Left lung (tissue), 4 donors: ENCODE measurements at regions not wholly inside any gene's neighbourhood (a gene's known extent, or its start where the extent isn't known, plus 50 kb on each side); places are given as distances from the start of the nearest gene placed in this dataset.
"Not testable (repeated sequence)": the region's sequence is repeated elsewhere in the genome, so short reads cannot be mapped to it uniquely, and the experiment has no call there.

Source experiments
- ATAC-seq: fragments of 200-7000 bp; cut with Tn5 transposase; one replicate; pipeline ENCODE4 v1.9.1; 2020; ENCODE audit warnings: moderate library complexity
- DNase-seq, 4 donors: peaks; one replicate each; pipeline ENCODE4 v3.0.0-alpha.2; 2013 to 2020
- H3K27ac ChIP-seq, 2 donors: fragments of 200-600 bp; sonication (generic) in 1 of 2; one replicate each; pipeline versions ENCODE4 v1.5.0 to v1.8.0; 2020 to 2021
- H3K27me3 ChIP-seq, 2 donors: fragments of 200-600 bp; sonication (generic) in 1 of 2; one replicate each; pipeline versions ENCODE4 v1.5.0 to v1.8.0; 2020 to 2021
- H3K36me3 ChIP-seq, 2 donors: fragments of 200-600 bp; sonication (generic) in 1 of 2; one replicate each; pipeline versions ENCODE4 v1.5.0 to v1.8.0; 2020 to 2021
- H3K4me1 ChIP-seq, 2 donors: fragments of 200-600 bp; one replicate each; pipeline ENCODE4 v1.8.0; 2021
- H3K4me3 ChIP-seq, 2 donors: fragments of 200-600 bp; sonication (generic) in 1 of 2; one replicate each; pipeline versions ENCODE4 v1.5.0 to v1.8.0; 2020 to 2021; ENCODE audit warnings: mild to moderate bottlenecking in 1 of 2
- H3K9me3 ChIP-seq, 2 donors: fragments of 200-600 bp; sonication (generic) in 1 of 2; one replicate each; pipeline versions ENCODE4 v1.5.0 to v1.8.0; 2020 to 2021
- CTCF ChIP-seq, 2 donors: fragments of 200-600 bp; sonication (generic) in 1 of 2; IDR thresholded peaks; one replicate each; pipeline versions ENCODE4 v1.5.0 to v1.8.0; 2021; ENCODE audit warnings: antibody characterized with exemption in 2 of 2
- intact Hi-C, 2 donors: fragments of 100-400 bp; cut with DNase I; formaldehyde crosslinking; loops; one replicate each; pipeline versions ENCODE4 v1.11.2 to v1.14.2; 2022
- donor health status: DM: no; HTN: yes; CAD: no.
- donor health status: DM: no; HTN: no; CAD: no.

GRCh38 chr13:88464851-88465250 lies 793.7 kb downstream of the SLITRK5 start:
- Histone ChIP-seq H3K27ac (no peak overlapping the region), H3K4me3 (no peak overlapping the region), H3K9me3 (peaks cover 0 to 3% of the 10 kb centered on the region in 2 donors), H3K27me3 (no peaks in the 10 kb centered on the region), H3K36me3 (no peaks in the 10 kb centered on the region), H3K4me1 (no peaks in the 10 kb centered on the region)
- DNase-seq (no peak), ATAC-seq (no peak)
- intact Hi-C loops, result no loop called here
- no peak for TF ChIP-seq CTCF (IDR thresholded peaks at IDR 0.05)

- intact Hi-C loops, result no loop called here
- H3K36me3 ChIP-seq, result no peaks in the 10 kb centered on the region
- no peak for ATAC-seq
- no peaks in the 10 kb centered on the region for H3K4me1 ChIP-seq
- DNase-seq, result no peak
- H3K27ac ChIP-seq, result no peak overlapping the region
- no peak overlapping the region for H3K4me3 ChIP-seq
- H3K9me3 ChIP-seq, result no peaks in the 10 kb centered on the region
- H3K27me3 ChIP-seq, result no peaks in the 10 kb centered on the region
- no peak for TF ChIP-seq CTCF (IDR thresholded peaks at IDR 0.05)
Observed at GRCh38 chr13:88472316-88472715, 801.1 kb downstream of the SLITRK5 start.

GRCh38 chr13:88483202-88483601 lies 812.0 kb downstream of the SLITRK5 start:
- no peak overlapping the region for H3K4me3 ChIP-seq
- intact Hi-C loops, result no loop called here
- DNase-seq, result no peak
- ATAC-seq, result no peak
- peaks cover 0 to 18% of the 10 kb centered on the region in 2 donors for H3K9me3 ChIP-seq
- no peaks in the 10 kb centered on the region for H3K27me3 ChIP-seq
- no peaks in the 10 kb centered on the region for H3K4me1 ChIP-seq
- H3K36me3 ChIP-seq, result no peaks in the 10 kb centered on the region
- no peak for TF ChIP-seq CTCF (IDR thresholded peaks at IDR 0.05)
- H3K27ac ChIP-seq, result no peak overlapping the region

- Histone ChIP-seq H3K9me3 (peaks cover 0 to 55% of the 10 kb centered on the region in 2 donors), H3K4me3 (no peak overlapping the region), H3K27ac (no peak overlapping the region), H3K36me3 (no peaks in the 10 kb centered on the region), H3K4me1 (no peaks in the 10 kb centered on the region), H3K27me3 (no peaks in the 10 kb centered on the region)
- no peak for TF ChIP-seq CTCF (IDR thresholded peaks at IDR 0.05)
- DNase-seq, result no peak
- no peak for ATAC-seq
- intact Hi-C loops, result no loop called here
Observed at GRCh38 chr13:88507909-88508308, 836.7 kb downstream of the SLITRK5 start.

GRCh38 chr13:88512993-88513392 lies 841.8 kb downstream of the SLITRK5 start:
- H3K4me1 ChIP-seq, intact Hi-C loops, H3K27me3 ChIP-seq, H3K36me3 ChIP-seq, H3K4me3 ChIP-seq, ATAC-seq, H3K27ac ChIP-seq, DNase-seq: not testable (repeated sequence)
- H3K9me3 ChIP-seq, result peaks cover 0 to 30% of the 10 kb centered on the region in 2 donors

GRCh38 chr13:88526186-88526852 lies 855.1 kb downstream of the SLITRK5 start:
- Histone ChIP-seq H3K9me3 (peaks cover 0 to 7% of the 10 kb centered on the region in 2 donors), H3K27me3 (no peaks in the 10 kb centered on the region), H3K27ac (no peak overlapping the region), H3K4me3 (no peak overlapping the region), H3K36me3 (no peaks in the 10 kb centered on the region), H3K4me1 (no peaks in the 10 kb centered on the region)
- DNase-seq (no peak), ATAC-seq (no peak)
- TF ChIP-seq CTCF (IDR thresholded peaks at IDR 0.05), result no peak
- intact Hi-C loops, result no loop called here
